K562 (cell line): ENCODE measurements at regions not wholly inside any gene's neighbourhood (a gene's known extent, or its start where the extent isn't known, plus 50 kb on each side); places are given as distances from the start of the nearest gene placed in this dataset.

ENCODE experiments used
- ATAC-seq: fragments of 200-7000 bp; cut with Tn5 transposase; 3 replicates; pipeline ENCODE4 v1.9.1; 2020; ENCODE audit warnings: moderate library complexity
- BruUV-seq: library from RNA; stranded (reverse); fragments of 400-500 nt; replicated peaks from 2 replicates; lab custom pipeline; 2021; lab: Mats Ljungman, UMichigan
- CTCF ChIA-PET: fragments of 300-600 bp; formaldehyde crosslinking; extraction: SDS; loops from one replicate; lab custom pipeline; 2021; ENCODE audit warnings: low intra/inter-chr PET ratio; lab: Yijun Ruan, JAX
- POLR2A ChIA-PET: fragments of 300-600, 350-650 bp; sonication (Branson Sonifier 250); formaldehyde crosslinking; extraction: SDS; loops from one replicate; lab custom pipeline; 2021; ENCODE audit warnings: antibody characterized with exemption, inconsistent platforms; lab: Yijun Ruan, JAX
- DNase-seq, 4 experiments: peaks; one replicate each; pipeline versions ENCODE4 v3.0.0 to v3.0.0-alpha.2; 2011 to 2018; ENCODE audit warnings: low spot score in 3 of 4, mixed read lengths in 3 of 4; ENCODE audit errors: extremely low read depth in 1 of 4
- FAIRE-seq: peaks from 2 replicates; lab custom pipeline; 2011; peaks lifted over from hg19 to GRCh38; lab: Jason Lieb, UNC
- H2AFZ ChIP-seq: 2 replicates; pipeline ENCODE4 v1.6.0; 2011; ENCODE audit warnings: low read depth, low read length, control low read depth, inconsistent platforms
- H3K27ac ChIP-seq: fragments of 200-600 bp; 3 replicates; pipeline ENCODE4 v1.8.0; 2011; ENCODE audit warnings: low read depth, mild to moderate bottlenecking, control low read depth, inconsistent platforms, low read length, moderate library complexity, mixed read lengths; ENCODE audit errors: extremely low read depth
- H3K27me3 ChIP-seq, 2 experiments: fragments of 300-600 bp in 1 of 2; 2 replicates in 1 of 2; 3 replicates in 1 of 2; pipeline versions ENCODE4 v1.6.0 to v1.8.0; 2011; ENCODE audit warnings: inconsistent platforms in 2 of 2, low read length in 2 of 2, mild to moderate bottlenecking in 1 of 2, mixed read lengths in 1 of 2, moderate library complexity in 1 of 2; ENCODE audit not compliant: control insufficient read depth in 2 of 2, insufficient read depth in 2 of 2
- H3K36me3 ChIP-seq: fragments of 300-600 bp; 3 replicates; pipeline ENCODE4 v1.8.0; 2011; ENCODE audit warnings: mild to moderate bottlenecking, low read length, inconsistent platforms; ENCODE audit not compliant: control insufficient read depth, insufficient read depth
- H3K4me1 ChIP-seq, 2 experiments: fragments of 200-600 bp in 1 of 2; replicated peaks in 1 of 2; 2 replicates in 1 of 2; 3 replicates in 1 of 2; pipeline versions ENCODE4 v1.5.1 to v1.8.0; 2011; ENCODE audit warnings: inconsistent platforms in 2 of 2, low read length in 2 of 2, mild to moderate bottlenecking in 1 of 2, mixed read lengths in 1 of 2, moderate library complexity in 1 of 2; ENCODE audit not compliant: control insufficient read depth in 2 of 2, insufficient read depth in 2 of 2
- H3K4me2 ChIP-seq: 2 replicates; pipeline ENCODE4 v1.6.1; 2011; ENCODE audit warnings: low read length, control low read depth, inconsistent platforms, mixed read lengths; ENCODE audit not compliant: insufficient read depth
- H3K4me3 ChIP-seq: fragments of 200-600 bp; sonication (generic), shearing (Covaris generic); 2 replicates; pipeline ENCODE4 v1.5.1; 2016; ENCODE audit warnings: control low read depth, inconsistent platforms
- H3K79me2 ChIP-seq: fragments of 200-600 bp; 3 replicates; pipeline ENCODE4 v1.8.0; 2011; ENCODE audit warnings: low read length, inconsistent platforms; ENCODE audit not compliant: control insufficient read depth, insufficient read depth
- H3K9ac ChIP-seq, 2 experiments: 2 replicates each; pipeline versions ENCODE4 v1.6.0 to v1.6.1; 2011; ENCODE audit warnings: low read depth in 2 of 2, low read length in 2 of 2, control low read depth in 1 of 2, inconsistent platforms in 1 of 2, mild to moderate bottlenecking in 1 of 2, mixed read lengths in 1 of 2; ENCODE audit not compliant: insufficient read depth in 1 of 2
- H3K9me1 ChIP-seq: one replicate; pipeline ENCODE4 v1.6.0; 2011; ENCODE audit warnings: inconsistent platforms, mild to moderate bottlenecking, low read length, moderate library complexity; ENCODE audit not compliant: control insufficient read depth, insufficient read depth
- H3K9me3 ChIP-seq: replicated peaks from 2 replicates; pipeline ENCODE4 v1.5.1; 2011; ENCODE audit warnings: low read depth, low read length, inconsistent platforms; ENCODE audit not compliant: control insufficient read depth, insufficient read depth
- H4K20me1 ChIP-seq: replicated peaks from 2 replicates; pipeline ENCODE4 v1.6.1; 2011; ENCODE audit warnings: low read length, inconsistent platforms, mixed read lengths; ENCODE audit not compliant: control insufficient read depth, insufficient read depth
- ARID3B ChIP-seq: fragments of 250-450 bp; sonication (Bioruptor Pico); IDR thresholded peaks from 2 replicates; pipeline ENCODE4 v1.4.0; 2020; ENCODE audit warnings: borderline replicate concordance
- ARID4B ChIP-seq: sonication (generic); formaldehyde crosslinking; IDR thresholded peaks from 2 replicates; pipeline ENCODE4 v1.8.0; 2022; ENCODE audit warnings: mild to moderate bottlenecking, missing genetic modification reagents
- BMI1 ChIP-seq: fragments of 150-350 bp; IDR thresholded peaks from 2 replicates; pipeline ENCODE4 v1.6.1; 2014; ENCODE audit warnings: low read length
- CREBBP ChIP-seq: IDR thresholded peaks from one replicate; pipeline ENCODE4 v1.6.1; 2012; ENCODE audit warnings: low read depth, mild to moderate bottlenecking, control low read depth, inconsistent platforms, low read length
- GTF2B ChIP-seq: IDR thresholded peaks from 2 replicates; pipeline ENCODE4 v1.6.1; 2011; ENCODE audit not compliant: insufficient read length; ENCODE audit errors: extremely low read depth
- HDAC6 ChIP-seq: IDR thresholded peaks from 2 replicates; pipeline ENCODE4 v1.6.1; 2012; ENCODE audit warnings: low read depth, mild to moderate bottlenecking, control low read depth, inconsistent platforms, low read length, moderate library complexity
- NR1H2 ChIP-seq: sonication (generic); formaldehyde crosslinking; IDR thresholded peaks from 2 replicates; pipeline ENCODE4 v1.4.0; 2020; ENCODE audit warnings: mild to moderate bottlenecking, missing genetic modification reagents
- PHF8 ChIP-seq: fragments of 200-600 bp; sonication (generic); IDR thresholded peaks from 2 replicates; pipeline ENCODE4 v1.6.1; 2012; ENCODE audit warnings: mixed run types, mild to moderate bottlenecking, inconsistent platforms, low read length, moderate library complexity, borderline replicate concordance
- POU5F1 ChIP-seq: fragments of 150-350 bp; IDR thresholded peaks from 2 replicates; pipeline ENCODE4 v1.6.1; 2014; ENCODE audit warnings: borderline replicate concordance, low read length, low read depth, mild to moderate bottlenecking; ENCODE audit not compliant: partially characterized antibody
- RCOR1 ChIP-seq, 2 experiments: IDR thresholded peaks; 2 replicates each; pipeline ENCODE4 v1.6.1; 2012; ENCODE audit warnings: low read depth in 2 of 2, low read length in 2 of 2, borderline replicate concordance in 1 of 2, improper control_type of control experiment in 1 of 2
- RHOXF2B ChIP-seq: fragments of 250-450 bp; sonication (Bioruptor Pico); conservative IDR thresholded peaks from 2 replicates; pipeline ENCODE4 v1.5.1; 2021
- SMARCC2 ChIP-seq: fragments of 450-650 bp; IDR thresholded peaks from 2 replicates; pipeline ENCODE4 v1.6.1; 2017; ENCODE audit warnings: antibody characterized with exemption, moderate library complexity, mild to moderate bottlenecking, low read depth
- USF1 ChIP-seq: sonication (generic); formaldehyde crosslinking; IDR thresholded peaks from 2 replicates; pipeline ENCODE4 v1.9.0; 2022; ENCODE audit warnings: mild to moderate bottlenecking, missing genetic modification reagents
- USF2 ChIP-seq: sonication (generic); formaldehyde crosslinking; IDR thresholded peaks from 2 replicates; pipeline ENCODE4 v1.5.0; 2020; ENCODE audit warnings: missing genetic modification reagents
- ZKSCAN1 ChIP-seq: fragments of 150-350 bp; IDR thresholded peaks from 2 replicates; pipeline ENCODE4 v1.6.1; 2016; ENCODE audit warnings: low read depth, low read length
- WGBS: fragments of 100-300 bp; shearing (Covaris generic); methylation state at CpG from one replicate; pipeline ENCODE4 v1.1.6; 2016; ENCODE audit warnings: low coverage, mixed read lengths; ENCODE audit not compliant: insufficient coverage; ENCODE audit errors: missing lambda C conversion rate; 5-methylcytosine and 5-hydroxymethylcytosine counted together
- in situ Hi-C: fragments of 300-500 bp; cut with MboI; formaldehyde crosslinking; loops from 4 replicates; pipeline ENCODE4 v1.15.0; 2018; ENCODE audit warnings: inconsistent platforms, mixed read lengths
- intact Hi-C: fragments of 100-400 bp; cut with micrococcal nuclease; formaldehyde crosslinking; loops from 2 replicates; pipeline ENCODE4 v1.14.2; 2022

GRCh38 chr16:64419832-64420231 lies 702.0 kb downstream of the CDH11 start:
- H3K36me3 ChIP-seq, result no peaks in the 10 kb centered on the region
- in situ Hi-C loops, result no loop called here
- H3K4me1 ChIP-seq, result no peaks in the 10 kb centered on the region
- no TSS peak for BruUV-seq
- H3K9ac ChIP-seq, result no peak overlapping the region
- no peak overlapping the region for H3K4me2 ChIP-seq
- ChIA-PET CTCF (no interaction called here), POLR2A (interaction anchor here (0.6 kb wide), 1 partner anchor 10 kb away, joined by 3 read pairs; no protein-coding TSS in a partner anchor)
- no peak overlapping the region for H3K4me3 ChIP-seq
- DNase-seq (no peak), ATAC-seq (no peak), FAIRE-seq (no peak)
- H3K9me3 ChIP-seq, result peaks cover 2% of the 10 kb centered on the region; the same call in 1 of the 2 replicates
- no peak overlapping the region for H2AFZ ChIP-seq
- intact Hi-C loops, result no loop called here
- no peaks in the 10 kb centered on the region for H3K79me2 ChIP-seq
- no peak overlapping the region for H3K27ac ChIP-seq
- H4K20me1 ChIP-seq, result no peaks in the 10 kb centered on the region
- no peaks in the 10 kb centered on the region for H3K27me3 ChIP-seq
- no peaks in the 10 kb centered on the region for H3K9me1 ChIP-seq
- 0% methylated on average over 4 of the region's 4 CpGs for WGBS
- TF ChIP-seq ARID3B (no peak), ARID4B (CRISPR knock-in tag) (no peak), RHOXF2B (CRISPR knock-in tag) (no peak), SMARCC2 (no peak), RCOR1 (IDR thresholded peaks at IDR 0.05; ENCODE audit: borderline replicate concordance in 1 of 2, low read depth in 2 of 2, low read length in 2 of 2) (no peak), PHF8 (no peak), POU5F1 (no peak), CREBBP (no peak), USF2 (no peak), BMI1 (no peak), ZKSCAN1 (no peak), USF1 (CRISPR knock-in tag) (no peak), GTF2B (no peak), NR1H2 (no peak), HDAC6 (no peak)
